MG63 (cell line): ENCODE measurements at regions not wholly inside any gene's neighbourhood (a gene's known extent, or its start where the extent isn't known, plus 50 kb on each side); places are given as distances from the start of the nearest gene placed in this dataset.

ENCODE experiments used
- DNase-seq: peaks from one replicate; pipeline ENCODE4 v3.0.0-alpha.2; 2020
- H3K27me3 ChIP-seq: fragments of 250-450 bp; sonication (Bioruptor Pico); 2 replicates; pipeline ENCODE4 v1.5.1; 2020; ENCODE audit warnings: mild to moderate bottlenecking, moderate library complexity
- H3K36me3 ChIP-seq: fragments of 250-450 bp; sonication (Bioruptor Pico); 2 replicates; pipeline ENCODE4 v1.5.1; 2020; ENCODE audit warnings: mild to moderate bottlenecking, moderate library complexity
- H3K4me3 ChIP-seq: fragments of 250-450 bp; sonication (Bioruptor Pico); 2 replicates; pipeline ENCODE4 v1.5.1; 2020; ENCODE audit warnings: mild to moderate bottlenecking, moderate library complexity
- H3K9me3 ChIP-seq: fragments of 250-450 bp; sonication (Bioruptor Pico); 2 replicates; pipeline ENCODE4 v1.5.1; 2020; ENCODE audit warnings: mild to moderate bottlenecking, moderate library complexity

GRCh38 chr2:149990965-149991364 is 403.4 kb upstream of the MMADHC start:
- Histone ChIP-seq H3K27me3 (no peaks in the 10 kb centered on the region), H3K9me3 (peaks cover 3% of the 10 kb centered on the region; the same call in 1 of the 2 replicates), H3K36me3 (no peaks in the 10 kb centered on the region), H3K4me3 (no peak overlapping the region)
- no peak for DNase-seq

DNA sequence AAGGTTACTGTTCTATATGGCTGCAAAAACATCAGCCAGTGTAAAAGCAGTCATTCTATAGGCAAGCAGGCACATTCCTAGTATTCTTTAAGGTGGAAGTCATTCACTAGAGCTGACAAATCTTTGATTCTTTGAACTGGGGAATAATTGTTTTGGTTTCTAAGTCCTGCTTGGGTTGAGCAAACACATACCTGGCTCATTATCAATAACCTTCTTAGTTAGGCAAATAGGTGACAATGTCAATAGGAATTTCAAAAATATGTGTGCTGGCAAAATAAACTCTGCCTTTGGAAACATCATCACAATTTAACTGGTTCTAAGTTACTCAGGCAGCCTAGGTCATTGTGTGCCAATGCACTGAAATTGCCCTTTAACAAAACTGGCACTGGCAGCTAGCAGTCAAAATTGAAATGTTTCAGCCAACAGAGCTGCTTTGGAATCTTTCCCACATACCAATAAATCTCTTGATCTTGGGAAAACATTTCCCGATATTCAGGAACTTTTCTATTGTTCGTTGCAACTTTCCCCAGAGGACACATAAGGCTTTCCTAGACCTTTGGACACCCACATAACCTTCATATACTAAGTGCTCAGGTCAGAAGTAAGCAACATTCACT is 402.0 kb upstream of the MMADHC start:
- peak; percentile 81 for DNase-seq

DNA sequence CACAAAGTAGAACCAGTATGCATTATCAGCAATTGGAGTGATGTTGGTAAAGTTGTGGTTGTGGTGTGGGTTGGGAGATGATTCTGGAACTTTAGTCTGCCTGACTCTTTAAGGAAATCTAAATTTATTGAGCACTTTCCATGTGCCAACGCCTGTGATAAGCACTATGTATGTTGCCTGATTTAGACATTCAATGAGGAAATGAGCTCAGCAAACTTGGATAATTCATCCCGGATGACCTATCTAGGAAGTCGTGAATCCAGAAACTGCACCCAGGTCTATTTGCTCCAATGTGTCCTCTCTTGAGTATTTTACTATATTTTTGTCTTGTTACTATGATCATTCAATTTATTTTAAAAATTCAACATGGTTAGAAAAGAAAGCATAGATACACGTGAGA is 400.8 kb upstream of the MMADHC start:
- H3K9me3 ChIP-seq, result peaks cover 3% of the 10 kb centered on the region; the same call in 1 of the 2 replicates
- no peaks in the 10 kb centered on the region for H3K36me3 ChIP-seq
- no peak for DNase-seq
- no peak overlapping the region for H3K4me3 ChIP-seq
- H3K27me3 ChIP-seq, result no peaks in the 10 kb centered on the region

More for the DNA sequence above, 402.0 kb upstream of the MMADHC start:
- Histone ChIP-seq H3K9me3 (peaks cover 3% of the 10 kb centered on the region; the same call in 1 of the 2 replicates), H3K4me3 (no peak overlapping the region), H3K36me3 (no peaks in the 10 kb centered on the region), H3K27me3 (no peaks in the 10 kb centered on the region)

DNA sequence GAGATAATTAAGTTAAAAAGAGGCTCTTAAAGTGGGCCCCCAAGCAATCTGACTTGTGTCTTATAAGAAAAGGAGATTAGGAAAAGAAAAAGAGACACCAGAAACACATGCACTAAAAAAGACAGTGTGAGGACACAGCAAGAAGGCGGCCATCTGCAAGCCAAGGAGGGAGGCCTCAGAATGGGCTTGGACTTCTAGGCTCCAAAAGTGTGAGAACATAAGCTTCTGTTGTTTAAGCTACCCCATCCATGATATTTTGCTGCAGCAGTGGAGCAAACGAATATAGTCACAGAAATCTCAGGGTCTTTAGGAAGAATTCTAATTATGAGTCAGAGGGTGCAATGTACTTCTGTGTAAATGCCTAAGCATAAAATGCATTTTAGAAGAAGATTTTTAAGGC is 399.3 kb upstream of the MMADHC start:
- Histone ChIP-seq H3K9me3 (peaks cover 3% of the 10 kb centered on the region; the same call in 1 of the 2 replicates), H3K36me3 (no peaks in the 10 kb centered on the region), H3K27me3 (no peaks in the 10 kb centered on the region), H3K4me3 (no peak overlapping the region)
- DNase-seq, result no peak

GRCh38 chr2:149984311-149984710 is 396.7 kb upstream of the MMADHC start:
- H3K36me3 ChIP-seq, result no peaks in the 10 kb centered on the region
- no peak overlapping the region for H3K4me3 ChIP-seq
- no peak for DNase-seq
- H3K27me3 ChIP-seq, result no peaks in the 10 kb centered on the region
- 0 out of 2 replicates have a peak, but pooled peaks cover 2% of the 10 kb centered on the region for H3K9me3 ChIP-seq

- Histone ChIP-seq H3K36me3 (no peaks in the 10 kb centered on the region), H3K9me3 (no peaks in the 10 kb centered on the region), H3K27me3 (no peaks in the 10 kb centered on the region), H3K4me3 (no peak overlapping the region)
- DNase-seq, result peak; percentile 56
Measured at GRCh38 chr2:149972066-149972465, 384.5 kb upstream of the MMADHC start.

DNA sequence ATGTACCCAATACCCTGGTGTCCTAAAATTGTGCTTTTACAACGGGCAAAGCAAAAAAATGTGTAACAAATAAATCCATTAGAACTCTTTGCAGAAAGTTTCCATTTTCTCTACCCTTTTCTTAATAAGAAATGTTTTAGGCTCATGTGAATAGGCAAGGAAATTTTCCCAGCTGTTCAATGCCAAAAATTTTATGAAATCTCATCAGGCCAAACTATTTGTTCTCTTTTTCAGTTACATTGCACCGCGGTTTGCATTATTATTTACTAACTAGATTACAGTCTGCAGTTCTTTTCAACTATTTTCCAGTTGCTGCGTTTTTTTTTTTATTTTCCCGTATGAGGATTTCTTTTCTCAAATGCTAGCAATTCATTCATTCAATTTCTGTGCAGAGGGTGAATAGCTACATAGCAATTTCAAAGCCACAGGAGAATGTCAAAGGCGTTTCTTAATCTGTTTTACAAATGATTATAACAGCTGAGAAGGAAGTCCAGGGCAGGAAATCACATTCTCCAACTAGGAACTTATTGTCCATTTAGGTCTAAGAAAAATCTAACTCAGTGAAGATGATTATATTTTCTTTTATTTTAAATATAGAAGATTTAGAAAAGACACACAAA is 367.5 kb upstream of the MMADHC start:
- DNase-seq, result no peak
- no peak overlapping the region for H3K4me3 ChIP-seq

GRCh38 chr2:149953627-149954026 is 366.1 kb upstream of the MMADHC start:
- H3K9me3 ChIP-seq, result no peaks in the 10 kb centered on the region

More for the DNA sequence above, 367.5 kb upstream of the MMADHC start:
- Histone ChIP-seq H3K9me3 (no peaks in the 10 kb centered on the region), H3K36me3 (no peaks in the 10 kb centered on the region), H3K27me3 (no peaks in the 10 kb centered on the region)

DNA sequence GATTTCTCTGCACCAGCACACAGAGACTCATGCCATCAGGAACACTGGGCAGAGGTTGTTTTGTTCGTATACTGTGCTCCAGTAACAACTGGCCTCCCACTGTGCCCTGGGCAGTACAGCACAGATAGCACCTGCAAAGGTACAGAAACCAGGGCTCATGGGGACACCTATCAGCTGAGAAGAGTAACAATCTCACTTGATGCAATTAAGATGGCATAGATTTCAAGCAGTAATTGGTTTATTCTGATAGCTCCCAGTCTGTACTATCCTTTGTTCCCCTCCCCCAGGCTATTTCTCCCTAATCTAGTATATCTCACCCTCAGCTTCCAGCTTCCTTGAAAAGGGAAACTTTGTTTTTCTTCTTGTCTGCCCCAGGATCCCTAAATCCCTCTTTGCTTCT is 343.9 kb upstream of the MMADHC start:
- H3K36me3 ChIP-seq, result no peaks in the 10 kb centered on the region

More at GRCh38 chr2:149953627-149954026, 366.1 kb upstream of the MMADHC start:
- Histone ChIP-seq H3K4me3 (no peak overlapping the region), H3K36me3 (no peaks in the 10 kb centered on the region), H3K27me3 (no peaks in the 10 kb centered on the region)
- DNase-seq, result no peak

GRCh38 chr2:149928011-149928410 is 340.4 kb upstream of the MMADHC start:
- no peak overlapping the region for H3K4me3 ChIP-seq
- no peaks in the 10 kb centered on the region for H3K36me3 ChIP-seq
- H3K27me3 ChIP-seq, result no peaks in the 10 kb centered on the region
- peak; percentile 3 for DNase-seq
- H3K9me3 ChIP-seq, result no peaks in the 10 kb centered on the region

More for the DNA sequence above, 343.9 kb upstream of the MMADHC start:
- no peaks in the 10 kb centered on the region for H3K27me3 ChIP-seq
- H3K4me3 ChIP-seq, result no peak overlapping the region
- H3K9me3 ChIP-seq, result no peaks in the 10 kb centered on the region
- DNase-seq, result no peak

GRCh38 chr2:149926149-149926548 is 338.6 kb upstream of the MMADHC start:
- H3K36me3 ChIP-seq, result no peaks in the 10 kb centered on the region
- DNase-seq, result no peak
- H3K9me3 ChIP-seq, result no peaks in the 10 kb centered on the region
- H3K27me3 ChIP-seq, result no peaks in the 10 kb centered on the region
- no peak overlapping the region for H3K4me3 ChIP-seq

DNA sequence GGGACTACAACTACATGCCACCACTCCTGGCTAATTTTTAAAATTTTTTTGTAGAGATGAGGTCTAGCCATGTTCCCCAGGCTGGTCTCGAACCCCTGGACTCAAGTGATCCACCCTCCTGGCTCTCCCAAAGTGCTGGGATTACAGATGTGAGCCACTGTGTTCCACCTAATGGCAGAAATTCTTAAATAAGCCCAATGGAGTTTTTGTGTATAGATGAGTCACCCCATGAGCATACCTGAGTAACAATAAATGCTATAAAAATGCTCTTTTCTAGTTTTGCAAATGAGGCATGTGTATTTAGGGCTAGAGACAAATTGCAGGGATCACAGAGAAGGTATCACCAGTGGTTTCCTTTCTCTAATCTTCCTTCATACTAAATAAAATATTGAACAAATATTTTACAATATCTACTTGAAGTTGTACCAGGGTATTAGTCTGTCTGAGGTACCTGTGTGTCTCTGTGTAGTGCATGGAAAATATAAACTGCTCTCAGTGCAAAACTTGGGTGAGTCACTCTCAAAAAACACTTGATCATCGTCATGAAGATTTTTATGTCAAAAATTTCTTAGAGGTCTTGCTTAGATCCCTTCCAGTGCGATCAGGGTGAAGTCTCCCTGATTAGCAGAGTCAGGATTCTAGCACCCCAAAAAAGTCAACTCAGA is 337.1 kb upstream of the MMADHC start:
- H3K4me3 ChIP-seq, result no peak overlapping the region
- no peaks in the 10 kb centered on the region for H3K36me3 ChIP-seq
- H3K27me3 ChIP-seq, result no peaks in the 10 kb centered on the region
- DNase-seq, result no peak
- H3K9me3 ChIP-seq, result peaks cover 3% of the 10 kb centered on the region; the same call in 1 of the 2 replicates

GRCh38 chr2:149924028-149924427 is 336.5 kb upstream of the MMADHC start:
- peaks cover 3% of the 10 kb centered on the region; the same call in 1 of the 2 replicates for H3K9me3 ChIP-seq
- H3K27me3 ChIP-seq, result no peaks in the 10 kb centered on the region
- no peaks in the 10 kb centered on the region for H3K36me3 ChIP-seq
- no peak overlapping the region for H3K4me3 ChIP-seq
- no peak for DNase-seq

GRCh38 chr2:149921911-149922616 is 334.5 kb upstream of the MMADHC start:
- no peak overlapping the region for H3K4me3 ChIP-seq
- H3K27me3 ChIP-seq, result no peaks in the 10 kb centered on the region
- H3K36me3 ChIP-seq, result no peaks in the 10 kb centered on the region
- H3K9me3 ChIP-seq, result peaks cover 8% of the 10 kb centered on the region
- DNase-seq, result no peak

DNA sequence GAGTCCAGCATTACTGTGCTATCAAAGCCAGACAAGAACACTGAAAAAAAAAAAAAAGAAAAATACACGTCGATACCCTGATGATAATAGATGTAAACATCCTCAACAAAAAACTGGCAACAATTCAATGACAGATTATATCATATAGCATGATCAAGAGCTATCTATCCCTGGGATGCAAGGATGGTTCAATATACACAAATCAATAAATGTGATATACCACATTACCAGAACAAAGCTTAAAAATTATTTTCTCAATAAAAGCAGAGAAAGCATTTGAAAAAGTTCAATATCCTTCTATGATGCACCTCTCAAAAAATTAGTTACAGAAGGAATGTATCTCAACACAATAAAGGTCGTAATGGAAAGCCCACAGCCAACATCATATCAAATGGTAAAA is 332.8 kb upstream of the MMADHC start:
- no peaks in the 10 kb centered on the region for H3K27me3 ChIP-seq
- no peak for DNase-seq
- H3K4me3 ChIP-seq, result no peak overlapping the region
- H3K9me3 ChIP-seq, result peaks cover 8% of the 10 kb centered on the region
- H3K36me3 ChIP-seq, result no peaks in the 10 kb centered on the region

DNA sequence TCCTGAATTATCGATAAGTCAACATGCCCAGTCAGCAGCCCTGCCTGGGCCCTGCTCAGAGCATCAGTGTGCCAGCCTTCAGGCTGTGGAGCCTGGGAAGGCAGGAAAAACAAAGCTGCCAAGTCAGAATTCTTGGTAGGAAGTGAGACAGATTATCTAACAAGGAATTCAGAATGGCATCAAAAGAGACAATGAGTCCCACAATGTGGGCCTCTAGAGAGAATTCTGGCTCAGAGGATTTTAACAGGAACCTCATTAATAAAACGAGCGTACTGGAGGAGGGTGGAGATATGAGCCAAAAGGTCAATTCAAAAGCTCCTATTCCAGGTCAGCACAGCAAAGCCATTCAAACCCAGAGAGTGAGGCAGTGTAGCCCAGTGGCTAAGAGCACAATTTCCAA is 327.6 kb upstream of the MMADHC start:
- no peak overlapping the region for H3K4me3 ChIP-seq
- no peaks in the 10 kb centered on the region for H3K36me3 ChIP-seq
- DNase-seq, result no peak
- H3K9me3 ChIP-seq, result peaks cover 8% of the 10 kb centered on the region
- H3K27me3 ChIP-seq, result no peaks in the 10 kb centered on the region
